Parathyroid adenoma (tissue), 2 donors: ENCODE measurements at regions not wholly inside any gene's neighbourhood (a gene's known extent, or its start where the extent isn't known, plus 50 kb on each side); places are given as distances from the start of the nearest gene placed in this dataset.

Experiments
- H2AFZ ChIP-seq: fragments of 300-600 bp; sonication (generic); one replicate; pipeline ENCODE4 v1.7.0; 2017; ENCODE audit warnings: antibody characterized with exemption, mild to moderate bottlenecking
- H3K27ac ChIP-seq: fragments of 300-600 bp; sonication (generic); one replicate; pipeline ENCODE4 v1.7.0; 2017
- H3K27me3 ChIP-seq: fragments of 300-600 bp; sonication (generic); one replicate; pipeline ENCODE4 v1.7.0; 2017; ENCODE audit warnings: low read length; ENCODE audit not compliant: control insufficient read depth, insufficient read depth
- H3K36me3 ChIP-seq: fragments of 300-600 bp; sonication (generic); one replicate; pipeline ENCODE4 v1.7.0; 2017; ENCODE audit warnings: low read length; ENCODE audit not compliant: control insufficient read depth, insufficient read depth
- H3K4me1 ChIP-seq: fragments of 300-600 bp; sonication (generic); one replicate; pipeline ENCODE4 v1.7.0; 2017; ENCODE audit warnings: control low read depth
- H3K4me2 ChIP-seq: fragments of 300-600 bp; sonication (generic); one replicate; pipeline ENCODE4 v1.7.0; 2017; ENCODE audit warnings: low read length
- H3K4me3 ChIP-seq: fragments of 300-600 bp; sonication (generic); one replicate; pipeline ENCODE4 v1.7.0; 2017; ENCODE audit warnings: low read depth, low read length
- H3K79me2 ChIP-seq: fragments of 300-600 bp; sonication (generic); one replicate; pipeline ENCODE4 v1.7.0; 2017; ENCODE audit warnings: control low read depth
- H3K9ac ChIP-seq: fragments of 300-600 bp; sonication (generic); one replicate; pipeline ENCODE4 v1.7.0; 2017; ENCODE audit warnings: mild to moderate bottlenecking
- H3K9me3 ChIP-seq: fragments of 300-600 bp; sonication (generic); one replicate; pipeline ENCODE4 v1.7.0; 2017; ENCODE audit warnings: low read length; ENCODE audit not compliant: control insufficient read depth
- CTCF ChIP-seq: fragments of 300-600 bp; sonication (generic); IDR thresholded peaks from one replicate; pipeline ENCODE4 v1.7.0; 2017; ENCODE audit warnings: antibody characterized with exemption, mild to moderate bottlenecking
- donor health status: primary hyperparathyroidism.

- Histone ChIP-seq H3K27me3 (no peaks in the 10 kb centered on the region), H3K4me3 (no peak overlapping the region), H3K79me2 (no peaks in the 10 kb centered on the region), H3K9me3 (no peaks in the 10 kb centered on the region), H3K36me3 (no peaks in the 10 kb centered on the region), H3K4me1 (no peaks in the 10 kb centered on the region), H2AFZ (no peak overlapping the region), H3K27ac (no peak overlapping the region), H3K4me2 (no peak overlapping the region), H3K9ac (no peak overlapping the region)
- TF ChIP-seq CTCF, result no peak
These were observed 429.1 kb upstream of the CCDC196 start for GRCh38 chr14:66056926-66057552.

- H3K79me2 ChIP-seq, result no peaks in the 10 kb centered on the region
- H3K9ac ChIP-seq, result no peak overlapping the region
- no peak overlapping the region for H3K4me2 ChIP-seq
- no peaks in the 10 kb centered on the region for H3K4me1 ChIP-seq
- H3K27ac ChIP-seq, result no peak overlapping the region
- no peak overlapping the region for H2AFZ ChIP-seq
- H3K36me3 ChIP-seq, result no peaks in the 10 kb centered on the region
- H3K27me3 ChIP-seq, result no peaks in the 10 kb centered on the region
- TF ChIP-seq CTCF, result no peak
- no peak overlapping the region for H3K4me3 ChIP-seq
- H3K9me3 ChIP-seq, result no peaks in the 10 kb centered on the region
These were observed 421.0 kb upstream of the CCDC196 start for GRCh38 chr14:66065188-66065587.

GRCh38 chr14:66066981-66067776 lies 419.0 kb upstream of the CCDC196 start:
- H3K4me2 ChIP-seq, result no peak overlapping the region
- H2AFZ ChIP-seq, result no peak overlapping the region
- H3K9ac ChIP-seq, result no peak overlapping the region
- H3K27ac ChIP-seq, result no peak overlapping the region
- H3K27me3 ChIP-seq, result no peaks in the 10 kb centered on the region
- H3K36me3 ChIP-seq, result no peaks in the 10 kb centered on the region
- H3K4me1 ChIP-seq, result no peaks in the 10 kb centered on the region
- no peaks in the 10 kb centered on the region for H3K79me2 ChIP-seq
- no peak overlapping the region for H3K4me3 ChIP-seq
- H3K9me3 ChIP-seq, result no peaks in the 10 kb centered on the region
- no peak for TF ChIP-seq CTCF

- Histone ChIP-seq H3K9me3 (no peaks in the 10 kb centered on the region), H3K4me3 (no peak overlapping the region), H3K27ac (no peak overlapping the region), H3K9ac (no peak overlapping the region), H3K4me1 (no peaks in the 10 kb centered on the region), H3K4me2 (no peak overlapping the region), H2AFZ (no peak overlapping the region), H3K79me2 (no peaks in the 10 kb centered on the region), H3K27me3 (no peaks in the 10 kb centered on the region), H3K36me3 (no peaks in the 10 kb centered on the region)
- TF ChIP-seq CTCF, result no peak
These were observed 417.1 kb upstream of the CCDC196 start for GRCh38 chr14:66069036-66069435.
